HG03565 (cell line): ENCODE measurements at regions not wholly inside any gene's neighbourhood (a gene's known extent, or its start where the extent isn't known, plus 50 kb on each side); places are given as distances from the start of the nearest gene placed in this dataset.
"Not testable (repeated sequence)": the region's sequence is repeated elsewhere in the genome, so short reads cannot be mapped to it uniquely, and the experiment has no call there.

Experiments
- ATAC-seq: cut with Tn5 transposase; IDR thresholded peaks from one replicate; pipeline ENCODE4 v1.9.1; 2021; ENCODE audit warnings: mild to moderate bottlenecking, moderate library complexity; ENCODE audit not compliant: unreplicated experiment

DNA sequence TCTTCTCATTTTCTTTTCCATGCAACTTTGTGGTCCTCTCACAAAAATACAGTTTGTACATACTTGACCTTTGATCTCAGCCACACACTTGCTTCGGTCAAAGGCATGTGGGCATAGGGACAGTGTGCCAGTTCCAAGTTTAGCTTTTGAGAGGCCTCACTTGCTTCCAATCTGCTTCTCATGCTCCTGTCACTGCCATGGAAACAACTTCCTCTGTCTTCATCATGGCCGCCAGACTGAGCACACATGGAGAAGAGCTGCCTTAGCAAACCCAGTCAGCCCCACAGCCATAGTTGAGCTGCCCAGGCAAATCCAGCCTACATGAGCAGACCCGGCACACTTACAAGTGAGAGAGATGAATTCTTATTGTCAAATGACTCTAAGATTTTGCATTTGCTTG, 138.2 kb upstream of the TUSC1 start:
- no peak for ATAC-seq

DNA sequence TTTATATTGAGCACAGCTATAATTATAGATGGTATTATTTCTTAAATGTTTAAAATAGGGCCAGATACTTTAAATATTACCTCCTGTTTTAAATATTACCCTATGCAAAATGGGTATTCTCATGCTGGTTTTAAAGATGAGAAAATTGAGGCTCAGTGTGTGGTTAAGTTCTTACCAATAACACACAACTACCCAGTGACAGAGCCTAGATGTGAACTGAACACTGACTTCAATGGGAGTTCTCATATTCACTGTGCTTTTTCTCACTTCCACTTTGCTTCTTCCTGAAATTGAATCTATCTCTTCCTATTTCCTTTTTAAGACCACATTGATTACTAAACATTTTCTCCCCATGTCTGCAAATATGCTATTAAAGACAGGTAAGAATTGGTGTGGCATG, 135.8 kb upstream of the TUSC1 start:
- ATAC-seq, result no peak

DNA sequence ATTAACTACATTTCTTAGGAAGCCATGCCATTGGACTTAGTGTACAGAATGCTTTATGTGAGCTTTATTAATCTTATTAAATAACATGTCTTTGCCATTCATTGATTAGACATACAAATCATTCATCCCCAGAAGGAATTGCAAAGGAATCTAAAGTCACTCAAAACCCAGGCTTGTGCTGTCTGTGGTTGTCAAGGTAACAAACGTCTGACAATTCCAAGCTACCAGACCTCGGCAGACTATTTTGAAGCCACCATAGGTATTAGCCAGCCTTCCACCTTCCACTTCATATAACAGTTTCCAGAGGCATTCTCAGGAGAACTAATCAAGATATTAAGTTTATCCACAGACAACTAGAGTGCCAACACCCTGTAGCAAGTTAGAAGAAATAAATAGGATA, 135.2 kb upstream of the TUSC1 start:
- ATAC-seq, result no peak

DNA sequence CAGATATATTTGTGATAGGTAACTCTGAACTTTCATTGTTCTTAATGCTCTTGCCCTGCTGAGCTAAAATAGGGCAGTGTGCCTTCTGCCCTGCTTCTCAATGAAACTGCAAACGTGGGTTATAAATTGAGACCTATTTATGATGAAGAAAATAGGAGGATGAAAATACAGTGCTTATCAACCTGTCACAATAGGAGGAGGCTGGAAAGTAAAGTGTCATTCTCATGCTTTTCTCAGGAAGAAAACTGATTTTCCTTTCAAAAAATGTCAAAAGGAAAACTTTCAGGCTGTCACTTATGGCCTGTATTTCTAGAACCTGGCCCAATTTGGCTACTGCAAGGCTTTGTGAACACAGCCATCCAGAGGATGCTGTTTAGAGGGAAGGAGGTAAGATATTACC, 130.3 kb upstream of the TUSC1 start:
- no peak for ATAC-seq

DNA sequence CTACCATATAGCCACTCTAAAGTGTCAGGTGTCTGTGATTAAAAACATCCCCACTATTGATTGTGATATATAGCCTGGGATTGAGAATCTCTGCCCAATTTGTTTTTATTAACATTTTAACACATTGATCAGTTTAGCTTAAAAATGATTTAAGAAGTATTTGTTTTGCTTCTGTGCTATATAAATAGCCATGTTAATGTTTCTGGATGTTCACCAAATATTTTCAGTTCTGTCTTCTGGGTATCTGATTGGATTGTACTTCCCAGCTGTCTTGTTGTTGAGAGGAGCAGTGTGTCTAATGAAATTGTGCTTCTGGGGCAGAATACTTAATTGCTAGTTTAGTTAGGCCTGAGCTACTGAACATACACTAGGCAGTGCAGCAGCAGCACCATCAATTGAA, 126.6 kb upstream of the TUSC1 start:
- no peak for ATAC-seq

DNA sequence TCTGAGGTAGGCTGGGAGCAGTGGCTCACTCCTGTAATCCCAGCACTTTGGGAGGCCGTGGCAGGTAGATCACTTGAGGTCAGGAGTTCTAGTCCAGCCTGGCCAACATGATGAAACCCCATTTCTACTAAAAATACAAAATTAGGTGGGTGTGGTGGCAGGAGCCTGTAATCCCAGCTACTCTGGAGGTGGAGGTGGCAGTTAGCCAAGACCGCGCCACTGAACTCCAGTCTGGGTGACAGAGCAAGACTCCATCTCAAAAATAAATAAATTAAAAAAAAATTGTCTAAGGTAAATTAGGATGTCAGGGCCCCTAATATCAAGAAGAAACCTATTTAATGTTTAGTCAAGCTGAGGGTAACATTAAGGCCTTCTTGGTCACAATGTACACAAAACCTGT, 123.7 kb upstream of the TUSC1 start:
- not testable (repeated sequence) for ATAC-seq

DNA sequence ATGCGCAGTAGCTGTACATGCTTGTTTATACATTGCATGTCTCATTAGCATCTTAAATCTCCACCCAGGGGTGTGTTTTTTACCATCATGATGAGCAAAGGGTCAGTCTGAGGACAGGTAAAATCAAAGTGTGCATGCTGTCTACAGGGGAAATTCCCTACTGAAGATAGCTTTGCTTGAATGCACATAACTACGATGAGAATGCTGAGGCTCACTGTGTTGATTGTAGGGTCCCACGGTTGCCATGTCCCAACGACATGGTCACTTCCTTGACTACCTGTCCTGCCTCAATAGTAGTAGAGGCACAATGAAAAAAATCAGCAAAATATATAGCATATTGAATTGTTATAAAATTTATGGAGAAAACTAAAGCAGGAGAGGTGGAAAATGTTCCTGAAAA, 95.6 kb upstream of the TUSC1 start:
- no peak for ATAC-seq

DNA sequence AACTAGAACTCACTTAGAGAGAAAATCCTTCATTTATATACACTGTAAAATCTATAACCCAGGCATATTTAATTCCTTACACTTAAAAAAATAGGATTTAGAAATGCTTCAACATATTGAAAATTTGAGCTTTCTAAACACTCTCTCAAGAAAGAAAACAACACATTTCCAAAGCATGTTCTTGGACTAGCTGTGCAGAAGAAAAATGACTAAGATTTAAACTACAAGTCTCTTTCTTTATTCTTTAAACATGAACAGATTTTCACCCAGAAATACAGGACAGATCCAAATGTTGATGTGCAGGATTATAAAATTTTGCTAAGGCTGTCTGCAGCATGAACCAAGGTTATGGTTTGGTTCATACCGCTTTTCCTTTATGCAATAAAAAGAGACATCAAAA, 77.7 kb upstream of the TUSC1 start:
- no peak for ATAC-seq

DNA sequence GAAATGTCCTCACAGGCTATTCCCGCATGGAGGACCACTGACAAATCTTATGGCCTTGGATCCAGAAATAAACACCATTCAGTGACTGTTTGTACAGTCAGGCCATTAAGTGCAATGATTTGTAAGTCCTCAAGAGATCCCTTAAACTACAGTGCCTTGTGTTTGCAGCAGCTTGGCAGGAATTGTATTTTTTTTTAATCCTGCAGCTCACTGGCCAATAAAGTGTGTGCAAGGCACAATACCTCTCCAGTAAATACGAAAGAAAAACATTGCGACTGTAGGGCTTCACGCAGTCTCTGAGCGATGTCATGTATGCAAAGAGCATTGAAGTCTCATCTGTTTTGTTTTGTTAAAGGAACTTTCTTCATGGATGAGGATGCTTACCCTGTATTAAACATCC, 74.2 kb upstream of the TUSC1 start:
- ATAC-seq, result no peak

DNA sequence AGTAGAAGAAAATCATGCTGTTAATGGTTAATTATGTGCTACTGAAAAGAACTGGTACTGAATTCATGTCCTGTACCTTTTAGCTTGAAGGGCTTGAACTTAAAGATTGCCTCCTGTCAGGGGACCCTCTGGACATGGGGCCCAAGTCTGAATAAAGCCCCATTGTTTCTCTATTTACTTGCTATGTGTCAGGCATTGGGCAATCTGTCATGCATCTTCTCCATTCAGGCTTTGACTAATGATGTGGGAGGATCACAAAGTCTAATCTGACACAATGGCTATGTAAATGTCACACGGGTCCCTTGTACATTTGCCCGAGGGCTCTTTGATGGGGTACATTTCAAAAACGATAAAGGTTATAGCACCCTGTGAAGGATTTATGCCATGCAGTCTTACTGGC, 64.0 kb upstream of the TUSC1 start:
- ATAC-seq, result no peak

DNA sequence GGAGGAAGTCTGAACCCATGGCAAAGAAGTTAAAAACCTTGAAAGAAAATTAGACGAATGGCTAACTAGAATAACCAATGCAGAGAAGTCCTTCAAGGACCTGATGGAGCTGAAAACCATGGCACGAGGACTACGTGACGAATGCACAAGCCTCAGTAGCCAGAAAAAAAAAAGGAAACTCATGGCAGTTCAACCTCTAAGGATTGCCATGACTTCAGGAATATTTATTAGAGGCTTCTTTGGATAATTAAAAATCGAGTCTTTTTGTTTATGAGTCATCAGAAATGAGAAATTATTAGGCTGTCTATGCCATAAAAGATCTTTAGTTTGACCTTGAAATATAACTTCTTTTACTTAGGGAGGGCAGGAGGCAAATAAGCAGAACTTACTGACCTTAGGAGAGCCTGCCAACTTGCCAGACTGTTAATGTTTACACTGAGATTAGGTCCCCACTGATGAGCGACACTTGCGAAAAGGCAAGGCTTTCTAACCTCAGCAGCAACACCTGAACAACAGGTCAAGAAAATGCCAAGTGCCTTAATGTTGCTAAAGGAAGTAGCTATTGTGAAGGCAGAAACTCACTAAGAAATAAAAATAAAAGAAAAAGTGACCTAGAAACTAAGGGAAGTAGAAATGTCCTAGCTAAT, 55.2 kb upstream of the TUSC1 start:
- no peak for ATAC-seq

DNA sequence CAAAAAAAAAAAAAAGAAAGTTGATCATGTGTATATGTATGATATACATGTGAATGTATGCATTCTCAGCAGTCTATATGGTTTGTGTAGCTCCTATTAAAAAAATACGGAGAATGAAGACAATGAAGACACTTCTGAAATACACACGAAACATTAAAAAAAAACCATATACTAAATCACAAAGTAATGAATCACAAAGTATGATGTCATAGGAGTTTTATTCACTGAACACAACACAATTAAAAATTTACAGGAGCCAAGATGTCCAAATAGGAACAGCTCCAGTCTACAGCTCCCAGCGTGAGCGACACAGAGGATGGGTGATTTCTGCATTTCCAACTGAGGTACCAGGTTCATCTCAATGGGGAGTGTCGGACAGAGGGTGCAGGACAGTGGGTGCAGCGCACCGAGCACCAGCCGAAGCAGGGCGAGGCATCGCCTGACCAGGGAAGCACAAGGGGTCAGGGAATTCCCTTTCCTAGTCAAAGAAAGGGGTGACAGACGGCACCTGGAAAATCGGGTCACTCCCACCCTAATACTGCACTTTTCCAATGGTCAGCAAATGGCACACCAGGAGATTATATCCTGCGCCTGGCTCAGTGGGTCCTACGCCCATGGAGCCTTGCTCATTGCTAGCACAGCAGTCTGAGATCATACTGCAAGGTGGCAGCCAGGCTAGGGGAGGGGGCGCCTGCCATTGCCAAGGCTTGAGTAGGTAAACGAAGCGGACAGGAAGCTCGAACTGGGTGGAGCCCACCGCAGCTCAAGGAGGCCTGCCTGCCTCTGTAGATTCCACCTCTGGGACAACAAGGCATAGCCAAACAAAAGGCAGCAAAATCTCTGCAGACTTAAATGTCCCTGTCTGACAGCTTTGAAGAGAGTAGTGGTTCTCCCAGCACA, 53.9 kb upstream of the TUSC1 start:
- ATAC-seq, result not testable (repeated sequence)
